Right lobe of liver (tissue), 6 donors: ENCODE measurements at regions not wholly inside any gene's neighbourhood (a gene's known extent, or its start where the extent isn't known, plus 50 kb on each side); places are given as distances from the start of the nearest gene placed in this dataset.
"Not testable (repeated sequence)": the region's sequence is repeated elsewhere in the genome, so short reads cannot be mapped to it uniquely, and the experiment has no call there.

Experiments
- ATAC-seq, 4 donors: fragments of 200-7000 bp; cut with Tn5 transposase; one replicate each; pipeline ENCODE4 v1.9.1; 2020; ENCODE audit warnings: mild to moderate bottlenecking in 4 of 4, moderate library complexity in 4 of 4
- DNase-seq, 3 donors: peaks; one replicate each; pipeline ENCODE4 v3.0.0-alpha.2; 2020
- H3K27ac ChIP-seq, 3 donors: fragments of 200-600 bp; one replicate each; pipeline ENCODE4 v1.8.0; 2022
- H3K27me3 ChIP-seq, 2 donors: fragments of 200-600 bp; one replicate each; pipeline ENCODE4 v1.8.0; 2022
- H3K36me3 ChIP-seq, 4 donors: fragments of 200-600 bp; sonication (generic) in 1 of 4; one replicate each; pipeline versions ENCODE4 v1.5.1 to v1.8.0; 2017 to 2022; ENCODE audit warnings: control low read depth in 1 of 4
- H3K4me1 ChIP-seq, 4 donors: fragments of 200-600 bp; sonication (generic) in 1 of 4; one replicate each; pipeline versions ENCODE4 v1.5.1 to v1.8.0; 2017 to 2022; ENCODE audit warnings: control low read depth in 1 of 4
- H3K4me3 ChIP-seq, 3 donors: fragments of 200-600 bp; one replicate each; pipeline ENCODE4 v1.8.0; 2022
- H3K9me3 ChIP-seq, 4 donors: fragments of 200-600 bp; sonication (generic) in 1 of 4; one replicate each; pipeline versions ENCODE4 v1.5.1 to v1.8.0; 2017 to 2022; ENCODE audit warnings: control low read depth in 1 of 4
- POLR2A ChIP-seq: fragments of 450-650 bp; IDR thresholded peaks from one replicate; pipeline ENCODE4 v1.6.1; 2017; ENCODE audit warnings: antibody characterized with exemption, mild to moderate bottlenecking
- WGBS: methylation state at CpG from one replicate; pipeline ENCODE4 v1.1.6; 2018; ENCODE audit warnings: low coverage, low lambda C conversion rate; ENCODE audit not compliant: insufficient coverage; ENCODE audit errors: missing lambda C conversion rate; 5-methylcytosine and 5-hydroxymethylcytosine counted together
- intact Hi-C, 2 donors: fragments of 100-400 bp; cut with DNase I; formaldehyde crosslinking; loops; one replicate each; pipeline versions ENCODE4 v1.11.2 to v1.14.1; 2022
- TF ChIP-seq, protein P1 (sequence below), 4 donors: fragments of 200-600 bp in 3 of 4; fragments of 450-650 bp in 1 of 4; IDR thresholded peaks; one replicate each; pipeline versions ENCODE4 v1.5.1 to v1.8.0; 2016 to 2022; ENCODE audit warnings: antibody characterized with exemption in 4 of 4, mild to moderate bottlenecking in 2 of 4
- donor health status: DM: no; HTN: yes; CAD: no.
- donor health status: DM: no; HTN: no; CAD: no.
- donor health status: DM: no; HTN: no; CAD: no.
- donor health status: DM: no; HTN: yes; CAD: no.
- donor health status: DM: no; HTN: yes; CAD: no.

DNA sequence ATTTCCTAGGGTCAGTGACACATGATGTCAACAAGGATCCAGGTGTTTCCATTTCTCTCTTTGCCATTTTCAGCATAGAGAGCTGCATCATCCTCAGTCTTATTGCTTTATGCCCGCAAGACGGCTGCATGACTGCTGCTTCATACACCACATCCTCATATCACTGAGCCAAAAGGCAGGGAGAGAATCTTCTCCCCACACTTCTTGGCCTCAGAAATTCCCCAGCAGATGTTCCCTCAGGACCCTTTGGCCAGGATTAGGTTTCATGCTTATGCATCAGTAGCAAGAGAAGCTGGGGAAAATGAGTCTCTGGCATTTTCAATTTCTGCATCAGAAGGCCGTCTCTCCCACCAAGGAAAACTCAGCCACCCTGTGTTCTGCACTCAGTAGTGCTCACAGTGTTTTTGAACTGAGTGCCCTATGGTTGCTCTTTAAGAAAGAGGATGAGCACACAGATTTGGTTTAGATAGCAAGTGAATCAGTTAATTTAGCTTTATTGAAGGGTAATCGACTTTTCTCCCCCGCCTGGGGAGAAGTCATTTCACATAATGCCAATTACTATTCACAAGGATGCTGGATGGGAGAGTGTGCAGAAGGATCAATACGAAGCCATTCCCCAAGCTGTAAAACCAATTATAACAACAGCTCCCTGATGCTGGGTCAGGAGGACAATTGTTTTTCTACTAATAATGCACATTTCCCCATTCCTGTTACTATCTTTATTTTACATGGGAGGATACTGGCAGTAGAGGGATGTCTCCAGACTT, 360.2 kb downstream of the HHIPL2 start:
- Histone ChIP-seq H3K27me3 (no peaks in the 10 kb centered on the region), H3K36me3 (no peaks in the 10 kb centered on the region), H3K4me3 (no peak overlapping the region), H3K27ac (no peak overlapping the region), H3K9me3 (no peaks in the 10 kb centered on the region), H3K4me1 (no peaks in the 10 kb centered on the region)
- no peak for TF ChIP-seq POLR2A
- TF ChIP-seq, protein P1, sequence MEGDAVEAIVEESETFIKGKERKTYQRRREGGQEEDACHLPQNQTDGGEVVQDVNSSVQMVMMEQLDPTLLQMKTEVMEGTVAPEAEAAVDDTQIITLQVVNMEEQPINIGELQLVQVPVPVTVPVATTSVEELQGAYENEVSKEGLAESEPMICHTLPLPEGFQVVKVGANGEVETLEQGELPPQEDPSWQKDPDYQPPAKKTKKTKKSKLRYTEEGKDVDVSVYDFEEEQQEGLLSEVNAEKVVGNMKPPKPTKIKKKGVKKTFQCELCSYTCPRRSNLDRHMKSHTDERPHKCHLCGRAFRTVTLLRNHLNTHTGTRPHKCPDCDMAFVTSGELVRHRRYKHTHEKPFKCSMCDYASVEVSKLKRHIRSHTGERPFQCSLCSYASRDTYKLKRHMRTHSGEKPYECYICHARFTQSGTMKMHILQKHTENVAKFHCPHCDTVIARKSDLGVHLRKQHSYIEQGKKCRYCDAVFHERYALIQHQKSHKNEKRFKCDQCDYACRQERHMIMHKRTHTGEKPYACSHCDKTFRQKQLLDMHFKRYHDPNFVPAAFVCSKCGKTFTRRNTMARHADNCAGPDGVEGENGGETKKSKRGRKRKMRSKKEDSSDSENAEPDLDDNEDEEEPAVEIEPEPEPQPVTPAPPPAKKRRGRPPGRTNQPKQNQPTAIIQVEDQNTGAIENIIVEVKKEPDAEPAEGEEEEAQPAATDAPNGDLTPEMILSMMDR (IDR thresholded peaks at IDR 0.05) = no peak
- DNase-seq (no peak), ATAC-seq (no peak)
- 92% methylated on average over 6 of the region's 6 CpGs for WGBS
- intact Hi-C loops = no loop called here

DNA sequence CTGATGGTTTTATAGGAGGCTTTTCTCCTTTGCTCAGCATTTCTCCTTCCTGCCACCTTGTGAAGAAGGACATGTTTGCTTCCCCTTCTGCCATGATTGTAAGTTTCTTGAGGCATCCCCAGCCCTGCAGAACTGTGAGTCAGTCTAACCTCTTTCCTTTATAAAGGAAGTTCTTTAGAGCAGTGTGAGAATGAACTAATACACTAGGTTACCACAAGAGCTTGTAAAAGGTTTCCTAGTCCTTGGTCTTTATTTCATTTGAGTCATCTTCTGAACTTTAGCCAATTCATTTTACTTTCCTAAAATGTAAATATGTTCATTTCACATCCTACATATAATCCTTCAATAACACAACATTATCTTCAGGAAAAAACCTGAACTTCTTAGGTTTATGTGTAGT, 365.3 kb downstream of the HHIPL2 start:
- Histone ChIP-seq H3K27me3 (no peaks in the 10 kb centered on the region), H3K4me1 (no peaks in the 10 kb centered on the region), H3K36me3 (no peaks in the 10 kb centered on the region), H3K27ac (no peak overlapping the region), H3K9me3 (no peaks in the 10 kb centered on the region), H3K4me3 (no peak overlapping the region)
- ATAC-seq (no peak), DNase-seq (no peak)
- TF ChIP-seq, protein P1 (IDR thresholded peaks at IDR 0.05) = no peak
- TF ChIP-seq POLR2A = no peak
- intact Hi-C loops = no loop called here

DNA sequence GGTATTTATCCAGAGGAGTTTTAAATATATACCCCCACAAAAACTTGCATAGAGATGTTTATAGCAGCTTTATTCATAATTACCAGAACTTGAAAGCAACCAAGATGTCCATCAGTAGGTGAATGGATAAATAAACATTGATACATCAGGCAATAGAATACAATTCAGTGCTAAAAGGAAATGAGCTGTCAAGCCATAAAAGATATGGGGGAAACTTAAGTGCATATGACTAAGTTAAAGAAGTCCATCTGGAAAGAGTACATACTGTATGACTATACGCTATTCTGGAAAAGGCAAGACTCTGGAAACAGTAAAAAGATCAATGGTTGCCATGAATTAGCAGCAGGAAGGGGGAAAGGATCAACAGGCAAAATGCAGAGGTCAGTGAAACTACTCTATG, 366.7 kb downstream of the HHIPL2 start:
- no peak for DNase-seq
- Histone ChIP-seq H3K4me1 (no peaks in the 10 kb centered on the region), H3K9me3 (no peaks in the 10 kb centered on the region), H3K27ac (no peak overlapping the region), H3K36me3 (no peaks in the 10 kb centered on the region), H3K4me3 (no peak overlapping the region), H3K27me3 (no peaks in the 10 kb centered on the region)
- no peak for TF ChIP-seq POLR2A
- TF ChIP-seq, protein P1 (IDR thresholded peaks at IDR 0.05) = no peak
- ATAC-seq = no peak
- WGBS = 88% methylated on average over 1 of the region's 1 CpG
- intact Hi-C loops = no loop called here

DNA sequence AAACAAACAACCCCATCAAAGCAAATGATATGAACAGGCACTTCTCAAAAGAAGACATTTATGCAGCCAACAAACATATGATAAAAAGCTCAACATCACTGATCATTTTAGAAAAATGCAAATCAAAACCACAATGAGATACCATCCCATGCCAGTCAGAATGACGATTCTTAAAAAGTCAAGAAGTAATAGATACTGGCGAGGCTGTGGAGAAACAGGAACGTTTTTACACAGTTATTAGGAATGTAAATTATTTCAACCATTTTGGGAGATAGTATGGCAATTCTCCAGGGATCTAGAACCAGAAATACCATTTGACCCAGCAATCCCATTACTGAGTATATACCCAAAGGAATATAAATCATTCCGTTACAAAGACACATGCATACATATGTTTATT, 370.4 kb downstream of the HHIPL2 start:
- WGBS = 80% methylated on average over 4 of the region's 4 CpGs
- intact Hi-C loops = not testable (repeated sequence)

DNA sequence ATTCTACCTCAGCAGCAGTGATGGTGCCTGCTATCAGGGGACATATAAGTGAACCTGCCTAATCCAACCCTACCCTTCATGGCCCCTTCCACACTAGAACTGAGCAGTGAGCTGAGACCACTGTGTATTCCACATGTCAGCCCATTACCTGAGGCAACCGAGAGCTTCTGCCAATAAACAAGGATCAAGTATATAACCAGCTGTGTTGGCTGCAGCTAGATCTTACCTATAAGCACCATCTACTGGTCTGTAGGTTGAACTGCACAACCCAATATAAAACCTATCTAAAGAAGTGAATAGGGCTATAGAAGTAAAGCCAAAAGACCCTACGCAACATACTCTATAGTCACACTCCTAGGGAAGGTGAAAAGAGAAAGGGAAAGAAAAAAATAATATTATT, 376.9 kb downstream of the HHIPL2 start:
- Histone ChIP-seq H3K27me3 (no peaks in the 10 kb centered on the region), H3K9me3 (no peaks in the 10 kb centered on the region), H3K36me3 (no peaks in the 10 kb centered on the region), H3K27ac (no peak overlapping the region), H3K4me1 (no peaks in the 10 kb centered on the region), H3K4me3 (no peak overlapping the region)
- TF ChIP-seq POLR2A = no peak
- TF ChIP-seq, protein P1 (IDR thresholded peaks at IDR 0.05) = peak; percentile 55 to 91 (median 72)
- no peak for DNase-seq
- intact Hi-C loops = no loop called here
- 14% methylated on average over 2 of the region's 2 CpGs for WGBS
- peak; percentile 93 to 96 (median 94) for ATAC-seq

More for the DNA sequence above, 370.4 kb downstream of the HHIPL2 start:
- not testable (repeated sequence) for ATAC-seq, DNase-seq, H3K9me3 ChIP-seq, H3K27me3 ChIP-seq, H3K4me3 ChIP-seq, H3K27ac ChIP-seq, H3K4me1 ChIP-seq, H3K36me3 ChIP-seq
